ENCODE measurements at regions not wholly inside any gene's neighbourhood (a gene's known extent, or its start where the extent isn't known, plus 50 kb on each side); places are given as distances from the start of the nearest gene placed in this dataset.

GRCh38 chr3:193078996-193079753 lies 161.5 kb upstream of the MB21D2 start:
- TF ChIP-seq POLR2AphosphoS5 (IDR thresholded peaks at IDR 0.05; ENCODE audit: insufficient read depth, low read depth, low read length): no peak
- TF ChIP-seq GATA2 (IDR thresholded peaks at IDR 0.05; ENCODE audit: insufficient read depth, insufficient read length, low read depth, low read length): no peak
- TF ChIP-seq, protein P1, sequence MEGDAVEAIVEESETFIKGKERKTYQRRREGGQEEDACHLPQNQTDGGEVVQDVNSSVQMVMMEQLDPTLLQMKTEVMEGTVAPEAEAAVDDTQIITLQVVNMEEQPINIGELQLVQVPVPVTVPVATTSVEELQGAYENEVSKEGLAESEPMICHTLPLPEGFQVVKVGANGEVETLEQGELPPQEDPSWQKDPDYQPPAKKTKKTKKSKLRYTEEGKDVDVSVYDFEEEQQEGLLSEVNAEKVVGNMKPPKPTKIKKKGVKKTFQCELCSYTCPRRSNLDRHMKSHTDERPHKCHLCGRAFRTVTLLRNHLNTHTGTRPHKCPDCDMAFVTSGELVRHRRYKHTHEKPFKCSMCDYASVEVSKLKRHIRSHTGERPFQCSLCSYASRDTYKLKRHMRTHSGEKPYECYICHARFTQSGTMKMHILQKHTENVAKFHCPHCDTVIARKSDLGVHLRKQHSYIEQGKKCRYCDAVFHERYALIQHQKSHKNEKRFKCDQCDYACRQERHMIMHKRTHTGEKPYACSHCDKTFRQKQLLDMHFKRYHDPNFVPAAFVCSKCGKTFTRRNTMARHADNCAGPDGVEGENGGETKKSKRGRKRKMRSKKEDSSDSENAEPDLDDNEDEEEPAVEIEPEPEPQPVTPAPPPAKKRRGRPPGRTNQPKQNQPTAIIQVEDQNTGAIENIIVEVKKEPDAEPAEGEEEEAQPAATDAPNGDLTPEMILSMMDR (IDR thresholded peaks at IDR 0.05; ENCODE audit: extremely low read depth in 1 of 2, insufficient read depth in 1 of 2, low read depth in 1 of 2, low read length in 2 of 2): no peak
- TF ChIP-seq POLR2A (IDR thresholded peaks at IDR 0.05; ENCODE audit: low read depth, low read length): no peak
- no peak for TF ChIP-seq MAX (IDR thresholded peaks at IDR 0.05; ENCODE audit: insufficient read depth, insufficient read length)
- no peak for TF ChIP-seq EZH2 (IDR thresholded peaks at IDR 0.05; ENCODE audit: borderline replicate concordance, low read depth, low read length, severe bottlenecking)
- no peak for TF ChIP-seq JUN (IDR thresholded peaks at IDR 0.05; ENCODE audit: borderline replicate concordance, insufficient read depth, insufficient read length, low read depth)
- no peak for TF ChIP-seq FOS (IDR thresholded peaks at IDR 0.05; ENCODE audit: borderline replicate concordance, insufficient read depth, low read length)
